LHCN-M2 (cell line): ENCODE measurements at regions not wholly inside any gene's neighbourhood (a gene's known extent, or its start where the extent isn't known, plus 50 kb on each side); places are given as distances from the start of the nearest gene placed in this dataset.
"Not testable (repeated sequence)": the region's sequence is repeated elsewhere in the genome, so short reads cannot be mapped to it uniquely, and the experiment has no call there.

Experiments used
- DNase-seq: peaks from one replicate; pipeline ENCODE4 v3.0.0-alpha.2; 2012; ENCODE audit warnings: low read depth

- DNase-seq = no peak
These were observed 128.2 kb upstream of the TMEM170B start for GRCh38 chr6:11409371-11409770.

GRCh38 chr6:11407414-11407813, 130.1 kb upstream of the TMEM170B start:
- no peak for DNase-seq

- DNase-seq = no peak
These were observed 132.7 kb upstream of the TMEM170B start for GRCh38 chr6:11404838-11405237.

GRCh38 chr6:11404081-11404480, 133.5 kb upstream of the TMEM170B start:
- DNase-seq = no peak

GRCh38 chr6:11403035-11403601, 134.4 kb upstream of the TMEM170B start:
- DNase-seq = no peak

GRCh38 chr6:11402581-11402980, 135.0 kb upstream of the TMEM170B start:
- not testable (repeated sequence) for DNase-seq

GRCh38 chr6:11401954-11402353, 135.6 kb upstream of the TMEM170B start:
- DNase-seq = not testable (repeated sequence)

GRCh38 chr6:11398451-11399326, 138.9 kb upstream of the TMEM170B start:
- DNase-seq = no peak

GRCh38 chr6:11397622-11398450, 139.7 kb upstream of the TMEM170B start:
- no peak for DNase-seq

GRCh38 chr6:11396860-11397259, 140.7 kb upstream of the TMEM170B start:
- DNase-seq = no peak

GRCh38 chr6:11393713-11394627, 143.6 kb upstream of the TMEM170B start:
- DNase-seq = peak; percentile 72

GRCh38 chr6:11392778-11393507, 144.6 kb upstream of the TMEM170B start:
- no peak for DNase-seq

- no peak for DNase-seq
These were observed 145.4 kb upstream of the TMEM170B start for GRCh38 chr6:11391934-11392777.

- DNase-seq = no peak
These were observed 147.6 kb upstream of the TMEM170B start for GRCh38 chr6:11389977-11390376.

- DNase-seq = no peak
These were observed 148.3 kb upstream of the TMEM170B start for GRCh38 chr6:11388983-11389944.

GRCh38 chr6:11387707-11388430, 149.7 kb upstream of the TMEM170B start:
- DNase-seq = no peak

- no peak for DNase-seq
These were observed 150.8 kb upstream of the TMEM170B start for GRCh38 chr6:11386726-11387125.

GRCh38 chr6:11386323-11386722, 151.2 kb upstream of the TMEM170B start:
- DNase-seq = no peak
